GM23338 (cell line): ENCODE measurements at regions not wholly inside any gene's neighbourhood (a gene's known extent, or its start where the extent isn't known, plus 50 kb on each side); places are given as distances from the start of the nearest gene placed in this dataset.

Source experiments
- ATAC-seq: fragments of 200-7000 bp; cut with Tn5 transposase; 3 replicates; pipeline ENCODE4 v1.9.1; 2020
- DNase-seq: peaks from one replicate; pipeline ENCODE4 v3.0.0-alpha.2; 2015; ENCODE audit warnings: low spot score
- H2AFZ ChIP-seq: fragments of 200-600 bp; sonication (generic); 2 replicates; pipeline ENCODE4 v1.8.0; 2016; ENCODE audit warnings: antibody characterized with exemption, mild to moderate bottlenecking, moderate library complexity
- H3F3A ChIP-seq: fragments of 200-600 bp; sonication (generic); replicated peaks from 2 replicates; pipeline ENCODE4 v1.8.0; 2017; ENCODE audit warnings: antibody characterized with exemption, mixed run types, low read depth
- H3K27ac ChIP-seq: fragments of 200-600 bp; sonication (generic); 2 replicates; pipeline ENCODE4 v1.6.1; 2016; ENCODE audit warnings: low read depth
- H3K27me3 ChIP-seq: fragments of 200-600 bp; sonication (generic); 2 replicates; pipeline ENCODE4 v1.8.0; 2016; ENCODE audit warnings: mild to moderate bottlenecking, mixed run types, moderate library complexity; ENCODE audit not compliant: insufficient read depth
- H3K36me3 ChIP-seq: fragments of 200-600 bp; sonication (generic); 2 replicates; pipeline ENCODE4 v1.8.0; 2016; ENCODE audit warnings: mild to moderate bottlenecking; ENCODE audit not compliant: insufficient read depth
- H3K4me1 ChIP-seq: fragments of 200-600 bp; sonication (generic); 2 replicates; pipeline ENCODE4 v1.8.0; 2016; ENCODE audit warnings: mild to moderate bottlenecking, moderate library complexity; ENCODE audit not compliant: insufficient read depth
- H3K4me2 ChIP-seq: fragments of 200-600 bp; sonication (generic); 2 replicates; pipeline ENCODE4 v1.7.1; 2017; ENCODE audit warnings: mixed run types
- H3K4me3 ChIP-seq: fragments of 200-600 bp; sonication (generic); 2 replicates; pipeline ENCODE4 v1.6.1; 2016; ENCODE audit warnings: mixed run types
- H3K79me2 ChIP-seq: fragments of 200-600 bp; sonication (generic); replicated peaks from 2 replicates; pipeline ENCODE4 v1.8.0; 2017; ENCODE audit warnings: mild to moderate bottlenecking; ENCODE audit not compliant: insufficient read depth
- H3K9me2 ChIP-seq: fragments of 200-600 bp; sonication (generic); 2 replicates; pipeline ENCODE4 v1.8.0; 2017; ENCODE audit not compliant: insufficient read depth
- H4K20me1 ChIP-seq: fragments of 200-600 bp; sonication (generic); replicated peaks from 2 replicates; pipeline ENCODE4 v1.8.0; 2017; ENCODE audit warnings: mild to moderate bottlenecking; ENCODE audit not compliant: insufficient read depth
- H3K27ac Mint-ChIP-seq: 2 replicates; pipeline ENCODE4 v1.8.0; 2020; ENCODE audit warnings: inconsistent platforms, mild to moderate bottlenecking, moderate library complexity, mixed read lengths
- H3K27me3 Mint-ChIP-seq: 3 replicates; pipeline ENCODE4 v1.8.0; 2022; ENCODE audit warnings: low read depth, mild to moderate bottlenecking, moderate library complexity, mixed read lengths, inconsistent platforms; ENCODE audit not compliant: insufficient read depth, poor library complexity
- H3K36me3 Mint-ChIP-seq: 3 replicates; pipeline ENCODE4 v1.8.0; 2021; ENCODE audit warnings: low read depth, mild to moderate bottlenecking, inconsistent platforms, moderate library complexity, mixed read lengths
- H3K4me1 Mint-ChIP-seq: 3 replicates; pipeline ENCODE4 v1.8.0; 2020; ENCODE audit warnings: mild to moderate bottlenecking, inconsistent platforms, mixed read lengths
- H3K4me3 Mint-ChIP-seq: 3 replicates; pipeline ENCODE4 v1.8.0; 2021; ENCODE audit warnings: moderate library complexity, mild to moderate bottlenecking, inconsistent platforms, mixed read lengths
- H3K9me3 Mint-ChIP-seq: 3 replicates; pipeline ENCODE4 v1.8.0; 2020; ENCODE audit warnings: moderate library complexity, mild to moderate bottlenecking, inconsistent platforms, mixed read lengths
- CREB1 ChIP-seq: fragments of 250-450 bp; sonication (Bioruptor Pico); IDR thresholded peaks from 2 replicates; pipeline ENCODE4 v1.5.0; 2020; ENCODE audit warnings: low read depth, mild to moderate bottlenecking, moderate library complexity
- CTCF ChIP-seq, 2 experiments: fragments of 200-600 bp in 1 of 2; sonication (generic) in 1 of 2; conservative IDR thresholded peaks; 2 replicates each; pipeline versions ENCODE4 v1.5.1 to v1.6.1; 2016 to 2017; ENCODE audit warnings: antibody characterized with exemption in 2 of 2, low read depth in 2 of 2, mild to moderate bottlenecking in 2 of 2, moderate library complexity in 1 of 2
- EZH2 ChIP-seq: fragments of 200-600 bp; sonication (generic); IDR thresholded peaks from one replicate; pipeline ENCODE4 v1.8.0; 2017; ENCODE audit warnings: antibody characterized with exemption, mild to moderate bottlenecking, low read depth; ENCODE audit not compliant: unreplicated experiment
- EZH2phosphoT487 ChIP-seq: fragments of 200-600 bp; sonication (generic); IDR thresholded peaks from one replicate; pipeline ENCODE4 v1.8.1; 2018; ENCODE audit warnings: antibody characterized with exemption; ENCODE audit not compliant: unreplicated experiment
- JUNB ChIP-seq: IDR thresholded peaks from one replicate; pipeline ENCODE4 v1.6.1; 2016; ENCODE audit warnings: antibody characterized with exemption; ENCODE audit not compliant: unreplicated experiment
- NANOG ChIP-seq: IDR thresholded peaks from 2 replicates; pipeline ENCODE4 v1.6.1; 2016; ENCODE audit warnings: antibody characterized with exemption, borderline replicate concordance
- POLR2AphosphoS5 ChIP-seq: IDR thresholded peaks from 2 replicates; pipeline ENCODE4 v1.6.1; 2016; ENCODE audit warnings: antibody characterized with exemption, low read depth
- STAT1 ChIP-seq: IDR thresholded peaks from one replicate; pipeline ENCODE4 v1.6.1; 2016; ENCODE audit warnings: antibody characterized with exemption; ENCODE audit not compliant: unreplicated experiment
- ZNF114 ChIP-seq: fragments of 250-450 bp; sonication (Bioruptor Pico); IDR thresholded peaks from 2 replicates; pipeline ENCODE4 v1.5.0; 2020; ENCODE audit warnings: mild to moderate bottlenecking, moderate library complexity
- ZNF331 ChIP-seq: fragments of 250-450 bp; sonication (Bioruptor Pico); IDR thresholded peaks from 2 replicates; pipeline ENCODE4 v1.5.0; 2020; ENCODE audit warnings: low read depth, mild to moderate bottlenecking, moderate library complexity
- TF ChIP-seq, protein P1 (sequence below): IDR thresholded peaks from 2 replicates; pipeline ENCODE4 v1.6.1; 2016; ENCODE audit warnings: antibody characterized with exemption
- TF ChIP-seq, protein P2 (sequence below): fragments of 250-450 bp; sonication (Bioruptor Pico); IDR thresholded peaks from 2 replicates; pipeline ENCODE4 v1.5.0; 2020; ENCODE audit warnings: mild to moderate bottlenecking, moderate library complexity
- TF ChIP-seq, protein P3 (sequence below): IDR thresholded peaks from one replicate; pipeline ENCODE4 v1.6.1; 2018; ENCODE audit warnings: antibody characterized with exemption; ENCODE audit not compliant: unreplicated experiment

GRCh38 chr10:83834096-83834495, 305.2 kb upstream of the GHITM start:
- H3K4me1 Mint-ChIP-seq, result no peaks in the 10 kb centered on the region
- no peaks in the 10 kb centered on the region for H3K27me3 Mint-ChIP-seq
- H3K4me2 ChIP-seq, result no peak overlapping the region
- H3K36me3 Mint-ChIP-seq, result no peaks in the 10 kb centered on the region
- H3K79me2 ChIP-seq, result no peaks in the 10 kb centered on the region
- no peaks in the 10 kb centered on the region for H3K9me2 ChIP-seq
- no peaks in the 10 kb centered on the region for H3K27me3 ChIP-seq
- TF ChIP-seq JUNB (no peak), POLR2AphosphoS5 (no peak), ZNF114 (no peak), STAT1 (no peak), EZH2phosphoT487 (no peak), EZH2 (no peak), NANOG (no peak), CTCF (conservative IDR thresholded peaks at IDR 0.05; ENCODE audit: low read depth in 2 of 2) (no peak), CREB1 (no peak), ZNF331 (CRISPR knock-in tag) (no peak)
- TF ChIP-seq, protein P1, sequence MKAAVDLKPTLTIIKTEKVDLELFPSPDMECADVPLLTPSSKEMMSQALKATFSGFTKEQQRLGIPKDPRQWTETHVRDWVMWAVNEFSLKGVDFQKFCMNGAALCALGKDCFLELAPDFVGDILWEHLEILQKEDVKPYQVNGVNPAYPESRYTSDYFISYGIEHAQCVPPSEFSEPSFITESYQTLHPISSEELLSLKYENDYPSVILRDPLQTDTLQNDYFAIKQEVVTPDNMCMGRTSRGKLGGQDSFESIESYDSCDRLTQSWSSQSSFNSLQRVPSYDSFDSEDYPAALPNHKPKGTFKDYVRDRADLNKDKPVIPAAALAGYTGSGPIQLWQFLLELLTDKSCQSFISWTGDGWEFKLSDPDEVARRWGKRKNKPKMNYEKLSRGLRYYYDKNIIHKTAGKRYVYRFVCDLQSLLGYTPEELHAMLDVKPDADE, result no peak
- TF ChIP-seq, protein P2, sequence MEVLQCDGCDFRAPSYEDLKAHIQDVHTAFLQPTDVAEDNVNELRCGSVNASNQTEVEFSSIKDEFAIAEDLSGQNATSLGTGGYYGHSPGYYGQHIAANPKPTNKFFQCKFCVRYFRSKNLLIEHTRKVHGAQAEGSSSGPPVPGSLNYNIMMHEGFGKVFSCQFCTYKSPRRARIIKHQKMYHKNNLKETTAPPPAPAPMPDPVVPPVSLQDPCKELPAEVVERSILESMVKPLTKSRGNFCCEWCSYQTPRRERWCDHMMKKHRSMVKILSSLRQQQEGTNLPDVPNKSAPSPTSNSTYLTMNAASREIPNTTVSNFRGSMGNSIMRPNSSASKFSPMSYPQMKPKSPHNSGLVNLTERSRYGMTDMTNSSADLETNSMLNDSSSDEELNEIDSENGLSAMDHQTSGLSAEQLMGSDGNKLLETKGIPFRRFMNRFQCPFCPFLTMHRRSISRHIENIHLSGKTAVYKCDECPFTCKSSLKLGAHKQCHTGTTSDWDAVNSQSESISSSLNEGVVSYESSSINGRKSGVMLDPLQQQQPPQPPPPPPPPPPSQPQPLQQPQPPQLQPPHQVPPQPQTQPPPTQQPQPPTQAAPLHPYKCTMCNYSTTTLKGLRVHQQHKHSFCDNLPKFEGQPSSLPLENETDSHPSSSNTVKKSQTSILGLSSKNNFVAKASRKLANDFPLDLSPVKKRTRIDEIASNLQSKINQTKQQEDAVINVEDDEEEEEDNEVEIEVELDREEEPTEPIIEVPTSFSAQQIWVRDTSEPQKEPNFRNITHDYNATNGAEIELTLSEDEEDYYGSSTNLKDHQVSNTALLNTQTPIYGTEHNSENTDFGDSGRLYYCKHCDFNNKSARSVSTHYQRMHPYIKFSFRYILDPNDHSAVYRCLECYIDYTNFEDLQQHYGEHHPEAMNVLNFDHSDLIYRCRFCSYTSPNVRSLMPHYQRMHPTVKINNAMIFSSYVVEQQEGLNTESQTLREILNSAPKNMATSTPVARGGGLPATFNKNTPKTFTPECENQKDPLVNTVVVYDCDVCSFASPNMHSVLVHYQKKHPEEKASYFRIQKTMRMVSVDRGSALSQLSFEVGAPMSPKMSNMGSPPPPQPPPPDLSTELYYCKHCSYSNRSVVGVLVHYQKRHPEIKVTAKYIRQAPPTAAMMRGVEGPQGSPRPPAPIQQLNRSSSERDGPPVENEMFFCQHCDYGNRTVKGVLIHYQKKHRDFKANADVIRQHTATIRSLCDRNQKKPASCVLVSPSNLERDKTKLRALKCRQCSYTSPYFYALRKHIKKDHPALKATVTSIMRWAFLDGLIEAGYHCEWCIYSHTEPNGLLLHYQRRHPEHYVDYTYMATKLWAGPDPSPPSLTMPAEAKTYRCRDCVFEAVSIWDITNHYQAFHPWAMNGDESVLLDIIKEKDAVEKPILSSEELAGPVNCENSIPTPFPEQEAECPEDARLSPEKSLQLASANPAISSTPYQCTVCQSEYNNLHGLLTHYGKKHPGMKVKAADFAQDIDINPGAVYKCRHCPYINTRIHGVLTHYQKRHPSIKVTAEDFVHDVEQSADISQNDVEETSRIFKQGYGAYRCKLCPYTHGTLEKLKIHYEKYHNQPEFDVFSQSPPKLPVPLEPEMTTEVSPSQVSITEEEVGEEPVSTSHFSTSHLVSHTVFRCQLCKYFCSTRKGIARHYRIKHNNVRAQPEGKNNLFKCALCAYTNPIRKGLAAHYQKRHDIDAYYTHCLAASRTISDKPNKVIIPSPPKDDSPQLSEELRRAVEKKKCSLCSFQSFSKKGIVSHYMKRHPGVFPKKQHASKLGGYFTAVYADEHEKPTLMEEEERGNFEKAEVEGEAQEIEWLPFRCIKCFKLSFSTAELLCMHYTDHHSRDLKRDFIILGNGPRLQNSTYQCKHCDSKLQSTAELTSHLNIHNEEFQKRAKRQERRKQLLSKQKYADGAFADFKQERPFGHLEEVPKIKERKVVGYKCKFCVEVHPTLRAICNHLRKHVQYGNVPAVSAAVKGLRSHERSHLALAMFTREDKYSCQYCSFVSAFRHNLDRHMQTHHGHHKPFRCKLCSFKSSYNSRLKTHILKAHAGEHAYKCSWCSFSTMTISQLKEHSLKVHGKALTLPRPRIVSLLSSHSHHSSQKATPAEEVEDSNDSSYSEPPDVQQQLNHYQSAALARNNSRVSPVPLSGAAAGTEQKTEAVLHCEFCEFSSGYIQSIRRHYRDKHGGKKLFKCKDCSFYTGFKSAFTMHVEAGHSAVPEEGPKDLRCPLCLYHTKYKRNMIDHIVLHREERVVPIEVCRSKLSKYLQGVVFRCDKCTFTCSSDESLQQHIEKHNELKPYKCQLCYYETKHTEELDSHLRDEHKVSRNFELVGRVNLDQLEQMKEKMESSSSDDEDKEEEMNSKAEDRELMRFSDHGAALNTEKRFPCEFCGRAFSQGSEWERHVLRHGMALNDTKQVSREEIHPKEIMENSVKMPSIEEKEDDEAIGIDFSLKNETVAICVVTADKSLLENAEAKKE, result no peak
- TF ChIP-seq, protein P3, sequence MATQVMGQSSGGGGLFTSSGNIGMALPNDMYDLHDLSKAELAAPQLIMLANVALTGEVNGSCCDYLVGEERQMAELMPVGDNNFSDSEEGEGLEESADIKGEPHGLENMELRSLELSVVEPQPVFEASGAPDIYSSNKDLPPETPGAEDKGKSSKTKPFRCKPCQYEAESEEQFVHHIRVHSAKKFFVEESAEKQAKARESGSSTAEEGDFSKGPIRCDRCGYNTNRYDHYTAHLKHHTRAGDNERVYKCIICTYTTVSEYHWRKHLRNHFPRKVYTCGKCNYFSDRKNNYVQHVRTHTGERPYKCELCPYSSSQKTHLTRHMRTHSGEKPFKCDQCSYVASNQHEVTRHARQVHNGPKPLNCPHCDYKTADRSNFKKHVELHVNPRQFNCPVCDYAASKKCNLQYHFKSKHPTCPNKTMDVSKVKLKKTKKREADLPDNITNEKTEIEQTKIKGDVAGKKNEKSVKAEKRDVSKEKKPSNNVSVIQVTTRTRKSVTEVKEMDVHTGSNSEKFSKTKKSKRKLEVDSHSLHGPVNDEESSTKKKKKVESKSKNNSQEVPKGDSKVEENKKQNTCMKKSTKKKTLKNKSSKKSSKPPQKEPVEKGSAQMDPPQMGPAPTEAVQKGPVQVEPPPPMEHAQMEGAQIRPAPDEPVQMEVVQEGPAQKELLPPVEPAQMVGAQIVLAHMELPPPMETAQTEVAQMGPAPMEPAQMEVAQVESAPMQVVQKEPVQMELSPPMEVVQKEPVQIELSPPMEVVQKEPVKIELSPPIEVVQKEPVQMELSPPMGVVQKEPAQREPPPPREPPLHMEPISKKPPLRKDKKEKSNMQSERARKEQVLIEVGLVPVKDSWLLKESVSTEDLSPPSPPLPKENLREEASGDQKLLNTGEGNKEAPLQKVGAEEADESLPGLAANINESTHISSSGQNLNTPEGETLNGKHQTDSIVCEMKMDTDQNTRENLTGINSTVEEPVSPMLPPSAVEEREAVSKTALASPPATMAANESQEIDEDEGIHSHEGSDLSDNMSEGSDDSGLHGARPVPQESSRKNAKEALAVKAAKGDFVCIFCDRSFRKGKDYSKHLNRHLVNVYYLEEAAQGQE, result no peak
- H3K27ac ChIP-seq, result no peak overlapping the region
- H3K36me3 ChIP-seq, result no peaks in the 10 kb centered on the region
- DNase-seq, result no peak
- no peak for ATAC-seq
- no peaks in the 10 kb centered on the region for H3K4me1 ChIP-seq
- H3K27ac Mint-ChIP-seq, result no peak overlapping the region
- H4K20me1 ChIP-seq, result no peaks in the 10 kb centered on the region
- no peak overlapping the region for H3K4me3 ChIP-seq
- no peak overlapping the region for H3K4me3 Mint-ChIP-seq
- 0 out of 3 replicates have a peak, but pooled peaks cover 3% of the 10 kb centered on the region for H3K9me3 Mint-ChIP-seq
- no peaks in the 10 kb centered on the region for H3F3A ChIP-seq
- no peak overlapping the region for H2AFZ ChIP-seq
